HG02943 (cell line): ENCODE measurements at regions not wholly inside any gene's neighbourhood (a gene's known extent, or its start where the extent isn't known, plus 50 kb on each side); places are given as distances from the start of the nearest gene placed in this dataset.

Source experiments
- ATAC-seq: cut with Tn5 transposase; IDR thresholded peaks from one replicate; pipeline ENCODE4 v1.9.1; 2021; ENCODE audit warnings: mild to moderate bottlenecking, low read depth, moderate library complexity; ENCODE audit not compliant: unreplicated experiment

DNA sequence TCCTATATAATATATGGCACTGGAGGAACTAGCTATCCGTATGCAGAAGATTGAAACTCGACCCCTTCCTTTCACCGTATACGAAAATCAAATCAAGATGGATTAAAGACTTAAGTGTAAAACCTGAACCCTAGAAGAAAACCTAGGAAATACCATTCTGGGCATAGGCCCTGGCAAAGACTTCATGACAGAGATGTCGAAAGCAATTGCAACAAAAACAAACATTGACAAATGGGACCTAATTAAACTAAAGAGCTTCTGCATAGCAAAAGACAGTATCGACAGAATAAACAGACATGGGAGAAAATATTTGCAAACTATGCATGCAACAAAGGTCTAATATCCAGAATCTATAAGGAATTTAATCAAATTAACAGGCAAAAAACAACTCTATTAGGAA is 61.4 kb upstream of the HDAC9 start:
- ATAC-seq: no peak

GRCh38 chr7:18437101-18437500 is 58.4 kb upstream of the HDAC9 start:
- ATAC-seq: no peak

DNA sequence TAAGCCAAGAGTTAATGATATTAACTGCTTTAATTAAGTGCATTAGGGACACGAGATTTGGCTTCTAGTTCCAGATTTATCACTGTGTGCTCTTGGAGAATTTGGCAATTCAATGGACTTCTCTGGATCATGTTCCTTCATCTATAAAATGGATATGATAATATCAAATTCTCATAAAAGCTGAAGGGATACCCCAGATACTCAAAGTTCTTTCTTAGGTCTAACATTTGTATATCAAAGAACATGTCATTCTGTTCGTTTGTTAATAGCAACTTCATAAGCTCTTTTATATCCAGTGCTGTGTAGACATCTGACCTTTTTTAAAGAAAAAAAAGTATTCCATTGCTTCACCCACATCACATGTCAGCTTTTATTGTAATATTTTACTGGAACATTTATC is 54.6 kb upstream of the HDAC9 start:
- no peak for ATAC-seq

GRCh38 chr7:18444826-18445225 is 50.7 kb upstream of the HDAC9 start:
- no peak for ATAC-seq

DNA sequence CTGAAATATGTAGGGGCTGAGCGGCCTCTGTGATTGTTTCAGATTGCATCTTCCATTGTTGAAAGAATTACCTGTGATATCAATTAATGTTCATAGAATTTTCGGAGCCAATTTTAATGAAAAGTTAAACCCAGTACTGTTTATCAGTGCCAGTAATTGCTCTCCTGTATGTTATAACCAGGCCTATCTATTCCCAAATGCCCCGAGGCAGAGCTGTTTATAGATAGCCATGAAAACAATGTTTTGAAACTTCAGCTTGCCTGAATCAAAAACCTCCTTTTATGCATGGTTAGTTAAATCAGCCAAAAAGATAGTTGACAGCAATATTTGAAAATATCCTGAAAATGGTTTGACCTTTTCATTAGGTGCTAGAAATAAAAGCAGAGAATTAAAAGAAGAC is 50.1 kb upstream of the HDAC9 start:
- no peak for ATAC-seq
